ENCODE measurements at regions not wholly inside any gene's neighbourhood (a gene's known extent, or its start where the extent isn't known, plus 50 kb on each side); places are given as distances from the start of the nearest gene placed in this dataset.

DNA sequence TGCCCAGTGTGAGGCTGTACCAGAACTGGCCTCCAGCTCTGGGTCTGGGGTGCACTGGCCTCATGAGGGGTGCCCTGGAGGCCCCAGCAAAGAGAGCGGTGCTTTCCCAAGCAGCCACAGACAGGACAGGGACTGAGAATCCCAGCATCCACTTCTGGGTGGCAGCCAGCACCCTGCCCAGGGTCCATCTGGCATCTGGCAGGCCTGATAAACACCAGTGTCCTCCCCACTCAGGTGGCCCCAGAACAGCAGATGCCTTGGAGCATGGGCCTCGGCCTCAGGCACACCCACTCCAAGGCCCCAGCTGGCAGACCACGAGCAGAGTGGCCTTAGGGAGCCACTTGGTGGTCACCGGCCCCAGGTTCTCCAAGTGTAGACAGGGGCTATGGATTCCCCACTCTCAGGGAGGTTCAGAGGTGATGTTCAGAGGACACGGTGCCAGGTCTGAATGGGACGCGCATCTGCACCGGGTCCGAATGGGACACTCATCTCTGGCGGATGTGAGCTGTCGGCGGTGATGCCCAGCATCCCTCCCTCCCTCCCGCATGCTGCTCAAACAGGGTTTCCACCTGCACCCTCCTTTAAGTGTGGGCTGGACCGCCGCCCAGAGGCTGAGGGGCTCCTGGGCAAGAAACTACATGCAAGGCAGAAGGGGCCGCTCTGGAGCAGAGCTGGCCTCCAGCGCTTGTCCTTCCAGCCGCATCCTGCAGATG lies 82.2 kb upstream of the GPC1 start:
- TF ChIP-seq, protein P1, sequence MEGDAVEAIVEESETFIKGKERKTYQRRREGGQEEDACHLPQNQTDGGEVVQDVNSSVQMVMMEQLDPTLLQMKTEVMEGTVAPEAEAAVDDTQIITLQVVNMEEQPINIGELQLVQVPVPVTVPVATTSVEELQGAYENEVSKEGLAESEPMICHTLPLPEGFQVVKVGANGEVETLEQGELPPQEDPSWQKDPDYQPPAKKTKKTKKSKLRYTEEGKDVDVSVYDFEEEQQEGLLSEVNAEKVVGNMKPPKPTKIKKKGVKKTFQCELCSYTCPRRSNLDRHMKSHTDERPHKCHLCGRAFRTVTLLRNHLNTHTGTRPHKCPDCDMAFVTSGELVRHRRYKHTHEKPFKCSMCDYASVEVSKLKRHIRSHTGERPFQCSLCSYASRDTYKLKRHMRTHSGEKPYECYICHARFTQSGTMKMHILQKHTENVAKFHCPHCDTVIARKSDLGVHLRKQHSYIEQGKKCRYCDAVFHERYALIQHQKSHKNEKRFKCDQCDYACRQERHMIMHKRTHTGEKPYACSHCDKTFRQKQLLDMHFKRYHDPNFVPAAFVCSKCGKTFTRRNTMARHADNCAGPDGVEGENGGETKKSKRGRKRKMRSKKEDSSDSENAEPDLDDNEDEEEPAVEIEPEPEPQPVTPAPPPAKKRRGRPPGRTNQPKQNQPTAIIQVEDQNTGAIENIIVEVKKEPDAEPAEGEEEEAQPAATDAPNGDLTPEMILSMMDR (IDR thresholded peaks at IDR 0.05) = no peak
- no peak for TF ChIP-seq POLR2A (IDR thresholded peaks at IDR 0.05)
